ENCODE measurements at regions not wholly inside any gene's neighbourhood (a gene's known extent, or its start where the extent isn't known, plus 50 kb on each side); places are given as distances from the start of the nearest gene placed in this dataset.

- TF ChIP-seq, protein P1, sequence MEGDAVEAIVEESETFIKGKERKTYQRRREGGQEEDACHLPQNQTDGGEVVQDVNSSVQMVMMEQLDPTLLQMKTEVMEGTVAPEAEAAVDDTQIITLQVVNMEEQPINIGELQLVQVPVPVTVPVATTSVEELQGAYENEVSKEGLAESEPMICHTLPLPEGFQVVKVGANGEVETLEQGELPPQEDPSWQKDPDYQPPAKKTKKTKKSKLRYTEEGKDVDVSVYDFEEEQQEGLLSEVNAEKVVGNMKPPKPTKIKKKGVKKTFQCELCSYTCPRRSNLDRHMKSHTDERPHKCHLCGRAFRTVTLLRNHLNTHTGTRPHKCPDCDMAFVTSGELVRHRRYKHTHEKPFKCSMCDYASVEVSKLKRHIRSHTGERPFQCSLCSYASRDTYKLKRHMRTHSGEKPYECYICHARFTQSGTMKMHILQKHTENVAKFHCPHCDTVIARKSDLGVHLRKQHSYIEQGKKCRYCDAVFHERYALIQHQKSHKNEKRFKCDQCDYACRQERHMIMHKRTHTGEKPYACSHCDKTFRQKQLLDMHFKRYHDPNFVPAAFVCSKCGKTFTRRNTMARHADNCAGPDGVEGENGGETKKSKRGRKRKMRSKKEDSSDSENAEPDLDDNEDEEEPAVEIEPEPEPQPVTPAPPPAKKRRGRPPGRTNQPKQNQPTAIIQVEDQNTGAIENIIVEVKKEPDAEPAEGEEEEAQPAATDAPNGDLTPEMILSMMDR (IDR thresholded peaks at IDR 0.05): no peak
- no peak for TF ChIP-seq KDM5A (IDR thresholded peaks at IDR 0.05)
Observed at GRCh38 chr6:23265270-23265669, 695.9 kb downstream of the HDGFL1 start.

Measured in A549 (cell line).